ENCODE measurements at regions not wholly inside any gene's neighbourhood (a gene's known extent, or its start where the extent isn't known, plus 50 kb on each side); places are given as distances from the start of the nearest gene placed in this dataset.

- H3K36me3 ChIP-seq (ENCODE audit: insufficient read depth, low read length) = no peaks in the 10 kb centered on the region
- no peak overlapping the region for H3K9ac ChIP-seq (ENCODE audit: low read depth, low read length)
- no peak overlapping the region for H3K4me3 ChIP-seq (ENCODE audit: low read length)
- H3K27ac ChIP-seq (ENCODE audit: low read depth, low read length) = no peak overlapping the region
- no peaks in the 10 kb centered on the region for H3K9me3 ChIP-seq (ENCODE audit: insufficient read depth, low read depth, low read length)
- H3K27me3 ChIP-seq (ENCODE audit: insufficient read depth, low read length) = no peaks in the 10 kb centered on the region
- WGBS = 96% methylated on average over 3 of the region's 3 CpGs
- H3K4me1 ChIP-seq (ENCODE audit: insufficient read depth, low read length) = no peaks in the 10 kb centered on the region
These were observed 504.9 kb downstream of the TNS1 start for GRCh38 chr2:217497843-217498377.

- Histone ChIP-seq H3K9ac (ENCODE audit: low read depth, low read length) (no peak overlapping the region), H3K27ac (ENCODE audit: low read depth, low read length) (no peak overlapping the region)
- WGBS = 90% methylated on average over 4 of the region's 4 CpGs
These were observed 508.2 kb downstream of the TNS1 start for GRCh38 chr2:217494557-217494956.

GRCh38 chr2:217491271-217491670 is 511.5 kb downstream of the TNS1 start:
- Histone ChIP-seq H3K4me3 (ENCODE audit: low read length) (no peak overlapping the region), H3K27ac (ENCODE audit: low read depth, low read length) (no peak overlapping the region), H3K4me1 (ENCODE audit: insufficient read depth, low read length) (peaks cover 9% of the 10 kb centered on the region; the same call in 1 of the 2 replicates), H3K27me3 (ENCODE audit: insufficient read depth, low read length) (no peaks in the 10 kb centered on the region), H3K9me3 (ENCODE audit: insufficient read depth, low read depth, low read length) (no peaks in the 10 kb centered on the region), H3K36me3 (ENCODE audit: insufficient read depth, low read length) (no peaks in the 10 kb centered on the region), H3K9ac (ENCODE audit: low read depth, low read length) (no peak overlapping the region)
- 100% methylated on average over 1 of the region's 2 CpGs for WGBS

More at GRCh38 chr2:217494557-217494956, 508.2 kb downstream of the TNS1 start:
- H3K4me3 ChIP-seq (ENCODE audit: low read length) = no peak overlapping the region
- H3K4me1 ChIP-seq (ENCODE audit: insufficient read depth, low read length) = peaks cover 4% of the 10 kb centered on the region; the same call in 1 of the 2 replicates
- no peaks in the 10 kb centered on the region for H3K9me3 ChIP-seq (ENCODE audit: insufficient read depth, low read depth, low read length)
- no peaks in the 10 kb centered on the region for H3K27me3 ChIP-seq (ENCODE audit: insufficient read depth, low read length)
- no peaks in the 10 kb centered on the region for H3K36me3 ChIP-seq (ENCODE audit: insufficient read depth, low read length)

GRCh38 chr2:217489145-217489960 is 513.4 kb downstream of the TNS1 start:
- 66% methylated on average over 25 of the region's 25 CpGs for WGBS
- no peak overlapping the region for H3K27ac ChIP-seq (ENCODE audit: low read depth, low read length)
- peaks cover 9% of the 10 kb centered on the region; the same call in 1 of the 2 replicates for H3K4me1 ChIP-seq (ENCODE audit: insufficient read depth, low read length)
- H3K36me3 ChIP-seq (ENCODE audit: insufficient read depth, low read length) = no peaks in the 10 kb centered on the region
- no peak overlapping the region for H3K9ac ChIP-seq (ENCODE audit: low read depth, low read length)
- no peaks in the 10 kb centered on the region for H3K27me3 ChIP-seq (ENCODE audit: insufficient read depth, low read length)
- H3K4me3 ChIP-seq (ENCODE audit: low read length) = no peak overlapping the region
- no peaks in the 10 kb centered on the region for H3K9me3 ChIP-seq (ENCODE audit: insufficient read depth, low read depth, low read length)

DNA sequence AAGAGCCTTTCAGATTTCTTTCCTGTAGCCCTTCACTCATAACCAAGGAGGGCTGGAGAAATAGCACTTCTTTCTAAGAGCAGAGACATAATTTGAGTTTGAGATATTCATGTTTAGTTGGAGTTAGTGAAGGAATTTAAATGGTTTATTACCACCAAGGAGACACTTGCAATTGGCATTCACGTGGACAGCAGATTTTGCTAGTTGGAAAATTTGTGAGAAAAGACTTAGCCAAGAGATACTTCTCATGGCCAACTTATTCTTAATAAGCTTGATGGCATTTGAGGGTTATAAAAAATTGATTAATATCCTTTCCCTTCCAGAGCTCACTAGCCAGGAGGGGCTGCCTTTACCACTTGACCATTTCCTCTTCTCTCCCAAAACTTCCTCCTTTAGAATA is 518.7 kb downstream of the TNS1 start:
- H3K27me3 ChIP-seq (ENCODE audit: insufficient read depth, low read length) = no peaks in the 10 kb centered on the region
- H3K27ac ChIP-seq (ENCODE audit: low read depth, low read length) = no peak overlapping the region
- WGBS = 82% methylated on average over 1 of the region's 1 CpG
- H3K4me3 ChIP-seq (ENCODE audit: low read length) = no peak overlapping the region
- no peak overlapping the region for H3K9ac ChIP-seq (ENCODE audit: low read depth, low read length)
- H3K9me3 ChIP-seq (ENCODE audit: insufficient read depth, low read depth, low read length) = no peaks in the 10 kb centered on the region
- H3K4me1 ChIP-seq (ENCODE audit: insufficient read depth, low read length) = peaks cover 5% of the 10 kb centered on the region
- no peaks in the 10 kb centered on the region for H3K36me3 ChIP-seq (ENCODE audit: insufficient read depth, low read length)

GRCh38 chr2:217482056-217482710 is 520.6 kb downstream of the TNS1 start:
- no peak overlapping the region for H3K4me3 ChIP-seq (ENCODE audit: low read length)
- no peaks in the 10 kb centered on the region for H3K9me3 ChIP-seq (ENCODE audit: insufficient read depth, low read depth, low read length)
- H3K9ac ChIP-seq (ENCODE audit: low read depth, low read length) = no peak overlapping the region
- no peaks in the 10 kb centered on the region for H3K36me3 ChIP-seq (ENCODE audit: insufficient read depth, low read length)
- no peak overlapping the region for H3K27ac ChIP-seq (ENCODE audit: low read depth, low read length)
- no peaks in the 10 kb centered on the region for H3K27me3 ChIP-seq (ENCODE audit: insufficient read depth, low read length)
- 94% methylated on average over 1 of the region's 1 CpG for WGBS
- H3K4me1 ChIP-seq (ENCODE audit: insufficient read depth, low read length) = peaks cover 11% of the 10 kb centered on the region

- Histone ChIP-seq H3K27me3 (ENCODE audit: insufficient read depth, low read length) (no peaks in the 10 kb centered on the region), H3K9ac (ENCODE audit: low read depth, low read length) (no peak overlapping the region), H3K36me3 (ENCODE audit: insufficient read depth, low read length) (no peaks in the 10 kb centered on the region), H3K27ac (ENCODE audit: low read depth, low read length) (no peak overlapping the region), H3K9me3 (ENCODE audit: insufficient read depth, low read depth, low read length) (no peaks in the 10 kb centered on the region), H3K4me1 (ENCODE audit: insufficient read depth, low read length) (peaks cover 11% of the 10 kb centered on the region), H3K4me3 (ENCODE audit: low read length) (no peak overlapping the region)
- WGBS = no CpG with 5 or more reads among the region's 1 CpG
These were observed 521.2 kb downstream of the TNS1 start for GRCh38 chr2:217481577-217481976.

DNA sequence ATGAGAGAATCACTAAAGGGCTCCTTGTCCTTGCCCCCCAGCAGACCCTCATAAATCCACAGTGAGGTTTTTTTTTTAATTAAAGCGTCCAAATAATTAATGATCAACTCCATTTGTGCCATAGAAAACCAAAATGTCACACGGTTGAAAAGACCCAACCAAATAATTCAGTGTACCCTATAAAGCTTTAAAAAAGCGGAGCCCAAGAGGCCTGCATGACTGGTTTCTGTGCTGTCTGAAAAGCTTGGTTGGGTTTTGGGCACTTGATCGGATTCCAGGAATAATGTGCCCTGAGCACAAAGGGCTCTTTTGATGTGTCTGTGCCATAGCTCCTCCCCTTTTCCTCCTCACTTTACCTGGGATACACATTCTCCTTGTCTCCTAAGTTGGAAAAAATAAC is 523.2 kb downstream of the TNS1 start:
- peaks cover 11% of the 10 kb centered on the region for H3K4me1 ChIP-seq (ENCODE audit: insufficient read depth, low read length)
- no peaks in the 10 kb centered on the region for H3K9me3 ChIP-seq (ENCODE audit: insufficient read depth, low read depth, low read length)
- 92% methylated on average over 4 of the region's 4 CpGs for WGBS
- no peak overlapping the region for H3K27ac ChIP-seq (ENCODE audit: low read depth, low read length)
- H3K4me3 ChIP-seq (ENCODE audit: low read length) = no peak overlapping the region
- no peak overlapping the region for H3K9ac ChIP-seq (ENCODE audit: low read depth, low read length)
- no peaks in the 10 kb centered on the region for H3K27me3 ChIP-seq (ENCODE audit: insufficient read depth, low read length)
- no peaks in the 10 kb centered on the region for H3K36me3 ChIP-seq (ENCODE audit: insufficient read depth, low read length)

DNA sequence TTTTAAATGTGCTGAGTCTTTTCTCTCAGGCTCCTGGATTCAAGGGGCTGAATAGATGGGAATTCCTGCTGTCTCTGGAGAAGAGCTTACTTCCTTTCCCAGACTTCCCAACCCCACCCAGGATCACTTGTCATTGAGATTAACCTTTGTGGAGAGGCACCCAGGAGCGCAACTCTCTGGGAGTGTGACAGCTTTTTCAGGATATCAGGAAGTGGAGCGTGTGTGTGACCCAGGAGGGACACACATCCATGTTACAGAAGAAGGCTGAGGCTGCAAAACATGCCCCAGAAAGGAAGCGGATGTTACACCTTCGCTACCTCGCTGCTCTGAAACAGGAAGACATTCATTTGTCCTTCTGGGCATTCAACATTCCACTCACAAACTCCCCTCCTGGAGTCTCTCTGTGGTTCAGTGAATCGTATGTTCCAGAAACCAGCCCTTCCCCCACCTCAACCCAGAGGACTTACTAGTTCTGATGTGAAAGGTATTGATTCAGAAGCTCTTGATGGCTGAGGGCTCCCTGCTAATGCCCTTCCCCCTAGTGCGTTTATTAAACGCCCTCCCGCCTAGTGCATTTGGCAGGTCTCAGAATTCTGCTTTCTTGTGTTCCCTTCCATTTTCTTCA is 523.9 kb downstream of the TNS1 start:
- peaks cover 11% of the 10 kb centered on the region for H3K4me1 ChIP-seq (ENCODE audit: insufficient read depth, low read length)
- WGBS = 63% methylated on average over 9 of the region's 9 CpGs
- H3K9ac ChIP-seq (ENCODE audit: low read depth, low read length) = no peak overlapping the region
- no peaks in the 10 kb centered on the region for H3K36me3 ChIP-seq (ENCODE audit: insufficient read depth, low read length)
- no peaks in the 10 kb centered on the region for H3K27me3 ChIP-seq (ENCODE audit: insufficient read depth, low read length)
- H3K9me3 ChIP-seq (ENCODE audit: insufficient read depth, low read depth, low read length) = no peaks in the 10 kb centered on the region
- H3K27ac ChIP-seq (ENCODE audit: low read depth, low read length) = no peak overlapping the region
- H3K4me3 ChIP-seq (ENCODE audit: low read length) = no peak overlapping the region

DNA sequence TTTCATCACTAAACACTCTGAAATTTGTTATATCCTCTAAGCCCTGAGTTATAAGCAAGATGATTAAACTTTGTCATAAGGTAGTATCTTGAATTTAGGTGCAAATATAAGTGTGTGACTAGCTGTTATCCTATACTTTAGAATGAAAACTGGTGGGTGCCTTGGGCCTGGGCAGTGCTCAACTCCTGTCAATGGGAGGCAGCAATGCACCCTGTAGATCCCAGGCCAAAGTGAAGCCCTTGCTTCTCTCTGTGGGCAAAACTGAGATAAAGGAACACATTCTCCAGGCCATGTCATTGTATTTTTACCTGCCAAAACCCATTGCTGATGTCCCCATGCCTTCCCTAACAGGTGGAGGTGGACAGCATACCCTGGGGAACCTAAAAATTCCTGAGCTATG is 525.2 kb downstream of the TNS1 start:
- Histone ChIP-seq H3K27me3 (ENCODE audit: insufficient read depth, low read length) (no peaks in the 10 kb centered on the region), H3K9ac (ENCODE audit: low read depth, low read length) (no peak overlapping the region), H3K27ac (ENCODE audit: low read depth, low read length) (no peak overlapping the region), H3K36me3 (ENCODE audit: insufficient read depth, low read length) (no peaks in the 10 kb centered on the region), H3K4me3 (ENCODE audit: low read length) (no peak overlapping the region), H3K4me1 (ENCODE audit: insufficient read depth, low read length) (peaks cover 11% of the 10 kb centered on the region), H3K9me3 (ENCODE audit: insufficient read depth, low read depth, low read length) (no peaks in the 10 kb centered on the region)

DNA sequence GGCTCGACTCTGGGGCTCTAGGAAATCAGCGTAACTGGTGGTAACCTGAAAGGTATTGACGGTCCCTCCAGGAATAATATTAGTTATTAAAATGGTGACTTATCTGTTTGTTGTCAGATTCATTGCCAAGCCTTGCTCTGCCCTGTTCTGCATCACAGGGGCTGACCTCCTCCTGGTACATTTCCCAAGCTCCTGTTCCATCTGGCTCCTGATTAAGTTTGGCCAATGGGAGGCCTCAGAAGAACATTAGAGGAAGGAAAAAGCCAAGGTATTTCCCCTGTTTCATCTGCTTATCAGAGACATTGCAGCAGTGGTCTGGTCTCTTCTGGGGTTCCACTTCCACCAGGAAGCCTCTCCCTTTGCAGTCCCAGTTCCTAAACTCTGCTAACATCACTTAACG is 527.0 kb downstream of the TNS1 start:
- no peak overlapping the region for H3K4me3 ChIP-seq (ENCODE audit: low read length)
- WGBS = 93% methylated on average over 4 of the region's 4 CpGs
- no peaks in the 10 kb centered on the region for H3K36me3 ChIP-seq (ENCODE audit: insufficient read depth, low read length)
- no peak overlapping the region for H3K27ac ChIP-seq (ENCODE audit: low read depth, low read length)
- H3K27me3 ChIP-seq (ENCODE audit: insufficient read depth, low read length) = no peaks in the 10 kb centered on the region
- peaks cover 11% of the 10 kb centered on the region for H3K4me1 ChIP-seq (ENCODE audit: insufficient read depth, low read length)
- no peak overlapping the region for H3K9ac ChIP-seq (ENCODE audit: low read depth, low read length)
- H3K9me3 ChIP-seq (ENCODE audit: insufficient read depth, low read depth, low read length) = no peaks in the 10 kb centered on the region
